Transverse colon (tissue), 3 donors: ENCODE measurements at regions not wholly inside any gene's neighbourhood (a gene's known extent, or its start where the extent isn't known, plus 50 kb on each side); places are given as distances from the start of the nearest gene placed in this dataset.

Experiments
- EP300 ChIP-seq: sonication (generic); formaldehyde crosslinking; IDR thresholded peaks from one replicate; pipeline ENCODE4 v1.6.1; 2017; ENCODE audit warnings: antibody characterized with exemption, low read depth
- POLR2A ChIP-seq: fragments of 450-650 bp; IDR thresholded peaks from one replicate; pipeline ENCODE4 v1.6.1; 2016; ENCODE audit warnings: antibody characterized with exemption, mild to moderate bottlenecking, moderate library complexity
- TF ChIP-seq, protein P1 (sequence below), 5 experiments: fragments of 200-600 bp in 3 of 5; fragments of 450-650 bp in 2 of 5; sonication (generic) in 3 of 5; IDR thresholded peaks; 1 replicate in 2 of 5; 2 replicates in 3 of 5; pipeline ENCODE4 v1.5.1; 2016 to 2017; ENCODE audit warnings: antibody characterized with exemption in 5 of 5, inconsistent platforms in 3 of 5, mild to moderate bottlenecking in 2 of 5, moderate library complexity in 1 of 5

DNA sequence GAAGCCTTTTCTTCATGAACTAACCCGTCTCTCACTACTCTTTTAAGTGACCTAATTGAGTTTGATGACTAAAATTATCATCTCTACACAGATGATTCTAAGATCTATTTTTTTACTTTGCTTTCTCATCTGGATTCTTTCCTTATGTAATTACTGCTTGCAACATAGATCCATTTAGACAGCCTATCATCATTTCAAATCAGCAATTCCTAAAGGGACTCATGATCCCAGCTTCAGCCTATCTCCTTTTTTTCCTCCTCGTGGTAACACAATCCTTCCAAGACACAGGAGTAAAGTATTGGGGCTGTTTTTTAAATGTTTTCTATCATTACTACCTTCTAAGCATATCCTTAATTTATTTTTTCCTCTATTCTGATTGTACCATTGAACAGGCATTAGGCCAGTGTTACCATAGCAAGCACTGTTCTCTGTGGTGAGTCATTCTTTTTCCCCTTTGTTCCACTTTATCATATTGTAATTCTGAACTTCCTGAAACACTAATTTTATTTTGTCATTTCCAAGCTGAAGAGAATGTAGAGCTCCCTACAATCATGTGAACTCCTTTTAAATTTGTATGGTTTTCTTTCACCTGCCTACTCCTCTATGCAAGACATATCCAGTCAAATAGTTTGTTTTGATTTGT lies 190.4 kb upstream of the FAR2 start:
- TF ChIP-seq, protein P1, sequence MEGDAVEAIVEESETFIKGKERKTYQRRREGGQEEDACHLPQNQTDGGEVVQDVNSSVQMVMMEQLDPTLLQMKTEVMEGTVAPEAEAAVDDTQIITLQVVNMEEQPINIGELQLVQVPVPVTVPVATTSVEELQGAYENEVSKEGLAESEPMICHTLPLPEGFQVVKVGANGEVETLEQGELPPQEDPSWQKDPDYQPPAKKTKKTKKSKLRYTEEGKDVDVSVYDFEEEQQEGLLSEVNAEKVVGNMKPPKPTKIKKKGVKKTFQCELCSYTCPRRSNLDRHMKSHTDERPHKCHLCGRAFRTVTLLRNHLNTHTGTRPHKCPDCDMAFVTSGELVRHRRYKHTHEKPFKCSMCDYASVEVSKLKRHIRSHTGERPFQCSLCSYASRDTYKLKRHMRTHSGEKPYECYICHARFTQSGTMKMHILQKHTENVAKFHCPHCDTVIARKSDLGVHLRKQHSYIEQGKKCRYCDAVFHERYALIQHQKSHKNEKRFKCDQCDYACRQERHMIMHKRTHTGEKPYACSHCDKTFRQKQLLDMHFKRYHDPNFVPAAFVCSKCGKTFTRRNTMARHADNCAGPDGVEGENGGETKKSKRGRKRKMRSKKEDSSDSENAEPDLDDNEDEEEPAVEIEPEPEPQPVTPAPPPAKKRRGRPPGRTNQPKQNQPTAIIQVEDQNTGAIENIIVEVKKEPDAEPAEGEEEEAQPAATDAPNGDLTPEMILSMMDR (IDR thresholded peaks at IDR 0.05), result no peak
- TF ChIP-seq POLR2A, result no peak
- TF ChIP-seq EP300, result no peak
